ENCODE measurements at regions not wholly inside any gene's neighbourhood (a gene's known extent, or its start where the extent isn't known, plus 50 kb on each side); places are given as distances from the start of the nearest gene placed in this dataset.

GRCh38 chr15:36178303-36178633 is 401.2 kb upstream of the CDIN1 start:
- ChIA-PET CTCF (no interaction called here), POLR2A (no interaction called here)
- no peak for ATAC-seq (ENCODE audit: low read depth)

DNA sequence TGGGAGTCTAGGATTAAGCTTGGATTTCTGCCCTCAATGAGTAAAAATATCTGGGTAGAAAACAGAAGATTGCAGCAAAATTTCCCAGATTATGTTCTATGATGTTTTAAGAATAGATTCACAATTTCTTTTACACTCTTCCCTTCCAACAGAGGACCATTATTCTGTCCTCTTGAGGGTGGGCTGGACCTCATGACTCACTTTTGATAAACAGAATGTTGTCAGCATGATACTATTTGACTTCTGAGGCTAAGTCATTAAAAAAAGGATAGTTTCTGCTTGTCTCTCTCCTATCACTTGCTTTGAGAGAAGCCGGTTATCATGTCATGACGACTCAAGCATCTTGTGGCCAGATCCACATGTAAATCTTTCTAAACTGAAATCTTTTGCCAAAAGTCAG is 396.2 kb upstream of the CDIN1 start:
- TF ChIP-seq EZH2 (IDR thresholded peaks at IDR 0.05; ENCODE audit: borderline replicate concordance, insufficient read depth, low read depth, low read length, poor library complexity, severe bottlenecking): no peak
- TF ChIP-seq, protein P1, sequence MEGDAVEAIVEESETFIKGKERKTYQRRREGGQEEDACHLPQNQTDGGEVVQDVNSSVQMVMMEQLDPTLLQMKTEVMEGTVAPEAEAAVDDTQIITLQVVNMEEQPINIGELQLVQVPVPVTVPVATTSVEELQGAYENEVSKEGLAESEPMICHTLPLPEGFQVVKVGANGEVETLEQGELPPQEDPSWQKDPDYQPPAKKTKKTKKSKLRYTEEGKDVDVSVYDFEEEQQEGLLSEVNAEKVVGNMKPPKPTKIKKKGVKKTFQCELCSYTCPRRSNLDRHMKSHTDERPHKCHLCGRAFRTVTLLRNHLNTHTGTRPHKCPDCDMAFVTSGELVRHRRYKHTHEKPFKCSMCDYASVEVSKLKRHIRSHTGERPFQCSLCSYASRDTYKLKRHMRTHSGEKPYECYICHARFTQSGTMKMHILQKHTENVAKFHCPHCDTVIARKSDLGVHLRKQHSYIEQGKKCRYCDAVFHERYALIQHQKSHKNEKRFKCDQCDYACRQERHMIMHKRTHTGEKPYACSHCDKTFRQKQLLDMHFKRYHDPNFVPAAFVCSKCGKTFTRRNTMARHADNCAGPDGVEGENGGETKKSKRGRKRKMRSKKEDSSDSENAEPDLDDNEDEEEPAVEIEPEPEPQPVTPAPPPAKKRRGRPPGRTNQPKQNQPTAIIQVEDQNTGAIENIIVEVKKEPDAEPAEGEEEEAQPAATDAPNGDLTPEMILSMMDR (IDR thresholded peaks at IDR 0.05): no peak
- Mint-ChIP-seq H3K27ac (no peak overlapping the region), H3K9me3 (ENCODE audit: insufficient read depth) (peaks cover 3% of the 10 kb centered on the region), H3K27me3 (no peaks in the 10 kb centered on the region), H3K4me1 (no peaks in the 10 kb centered on the region), H3K4me3 (no peak overlapping the region)
- no peaks in the 10 kb centered on the region for H3K27me3 ChIP-seq (replicated peaks in 1 of 4; ENCODE audit: control extremely low read depth in 1 of 4, control insufficient read depth in 3 of 4, insufficient read depth in 4 of 4, low read length in 3 of 4)
- no peak overlapping the region for H2AFZ ChIP-seq (ENCODE audit: insufficient read depth, low read depth, low read length, poor library complexity, severe bottlenecking)
- no peak overlapping the region for H3K9ac ChIP-seq (ENCODE audit: low read length)
- H3K27ac ChIP-seq (ENCODE audit: low read length in 2 of 2): no peak overlapping the region
- no peaks in the 10 kb centered on the region for H3K4me1 ChIP-seq (ENCODE audit: control insufficient read depth in 2 of 2, insufficient read depth in 2 of 2, low read length in 2 of 2)
- intact Hi-C loops (cut with micrococcal nuclease): no loop called here
- ChIA-PET POLR2A (no interaction called here), CTCF (no interaction called here)
- DNase-seq (no peak), ATAC-seq (ENCODE audit: low read depth) (no peak)
- peaks cover 0 to 2% (median 0%) of the 10 kb centered on the region in 3 donors for H3K9me3 ChIP-seq (ENCODE audit: control extremely low read depth in 1 of 3, control insufficient read depth in 2 of 3, insufficient read depth in 1 of 3, low read length in 2 of 3)
- H3K4me3 ChIP-seq (ENCODE audit: control extremely low read depth in 1 of 5, extremely low read depth in 1 of 5, insufficient read depth in 1 of 5, low read depth in 2 of 5, low read length in 4 of 5): no peak overlapping the region
- no peaks in the 10 kb centered on the region for H3K79me2 ChIP-seq (ENCODE audit: control insufficient read depth, insufficient read depth, low read length)
- no peak overlapping the region for H3K4me2 ChIP-seq (replicated peaks; ENCODE audit: low read depth, low read length, poor library complexity, severe bottlenecking)
- H4K20me1 ChIP-seq (ENCODE audit: control insufficient read depth, insufficient read depth, low read length, poor library complexity, severe bottlenecking): no peaks in the 10 kb centered on the region
- H3K36me3 ChIP-seq (replicated peaks in 1 of 2; ENCODE audit: control extremely low read depth in 1 of 2, control insufficient read depth in 1 of 2, extremely low read depth in 1 of 2, insufficient read depth in 2 of 2, low read length in 1 of 2): no peaks in the 10 kb centered on the region
- WGBS (ENCODE audit: insufficient coverage): 100% methylated on average over 2 of the region's 2 CpGs

More at GRCh38 chr15:36178303-36178633, 401.2 kb upstream of the CDIN1 start:
- Histone ChIP-seq H3K4me2 (replicated peaks; ENCODE audit: low read depth, low read length, poor library complexity, severe bottlenecking) (no peak overlapping the region), H3K4me1 (ENCODE audit: control insufficient read depth in 2 of 2, insufficient read depth in 2 of 2, low read length in 2 of 2) (no peaks in the 10 kb centered on the region), H3K27ac (ENCODE audit: low read length in 2 of 2) (no peak overlapping the region), H3K4me3 (ENCODE audit: control extremely low read depth in 1 of 5, extremely low read depth in 1 of 5, insufficient read depth in 1 of 5, low read depth in 2 of 5, low read length in 4 of 5) (no peak overlapping the region), H3K9me3 (ENCODE audit: control extremely low read depth in 1 of 3, control insufficient read depth in 2 of 3, insufficient read depth in 1 of 3, low read length in 2 of 3) (no peaks in the 10 kb centered on the region), H2AFZ (ENCODE audit: insufficient read depth, low read depth, low read length, poor library complexity, severe bottlenecking) (no peak overlapping the region), H3K9ac (ENCODE audit: low read length) (no peak overlapping the region), H3K27me3 (replicated peaks in 1 of 4; ENCODE audit: control extremely low read depth in 1 of 4, control insufficient read depth in 3 of 4, insufficient read depth in 4 of 4, low read length in 3 of 4) (no peaks in the 10 kb centered on the region), H4K20me1 (ENCODE audit: control insufficient read depth, insufficient read depth, low read length, poor library complexity, severe bottlenecking) (no peaks in the 10 kb centered on the region), H3K36me3 (replicated peaks in 1 of 2; ENCODE audit: control extremely low read depth in 1 of 2, control insufficient read depth in 1 of 2, extremely low read depth in 1 of 2, insufficient read depth in 2 of 2, low read length in 1 of 2) (no peaks in the 10 kb centered on the region), H3K79me2 (ENCODE audit: control insufficient read depth, insufficient read depth, low read length) (no peaks in the 10 kb centered on the region)
- no peaks in the 10 kb centered on the region for H3K4me1 Mint-ChIP-seq
- no peak for DNase-seq
- 100% methylated on average over 1 of the region's 2 CpGs for WGBS (ENCODE audit: insufficient coverage)
- no peaks in the 10 kb centered on the region for H3K9me3 Mint-ChIP-seq (ENCODE audit: insufficient read depth)
- H3K27ac Mint-ChIP-seq: no peak overlapping the region
- H3K4me3 Mint-ChIP-seq: no peak overlapping the region
- intact Hi-C loops (cut with micrococcal nuclease): no loop called here
- TF ChIP-seq EZH2 (IDR thresholded peaks at IDR 0.05; ENCODE audit: borderline replicate concordance, insufficient read depth, low read depth, low read length, poor library complexity, severe bottlenecking): no peak
- TF ChIP-seq, protein P1 (IDR thresholded peaks at IDR 0.05): no peak
- H3K27me3 Mint-ChIP-seq: no peaks in the 10 kb centered on the region
